ENCODE measurements at regions not wholly inside any gene's neighbourhood (a gene's known extent, or its start where the extent isn't known, plus 50 kb on each side); places are given as distances from the start of the nearest gene placed in this dataset.
"Not testable (repeated sequence)": the region's sequence is repeated elsewhere in the genome, so short reads cannot be mapped to it uniquely, and the experiment has no call there.

- TF ChIP-seq CTCF (IDR thresholded peaks at IDR 0.05; ENCODE audit: extremely low read depth, low read depth, low read length) = no peak
- no peaks in the 10 kb centered on the region for H3K4me1 ChIP-seq (ENCODE audit: insufficient read depth, low read length)
- H3K36me3 ChIP-seq (ENCODE audit: insufficient read depth, low read length) = no peaks in the 10 kb centered on the region
- no peak overlapping the region for H3K4me2 ChIP-seq (ENCODE audit: insufficient read depth, low read length)
- H4K20me1 ChIP-seq (ENCODE audit: insufficient read depth, low read length) = no peaks in the 10 kb centered on the region
- no peaks in the 10 kb centered on the region for H3K79me2 ChIP-seq (ENCODE audit: insufficient read depth, low read length)
- DNase-seq (ENCODE audit: insufficient read length, low spot score, missing footprints) = no peak
- H3K27ac ChIP-seq (ENCODE audit: low read depth, low read length) = no peak overlapping the region
- no peak overlapping the region for H2AFZ ChIP-seq (ENCODE audit: low read length)
- H3K4me3 ChIP-seq (ENCODE audit: insufficient read depth, low read length) = no peak overlapping the region
- no peaks in the 10 kb centered on the region for H3K27me3 ChIP-seq (ENCODE audit: insufficient read depth, low read length)
- H3K9me3 ChIP-seq (ENCODE audit: low read depth, low read length) = peaks cover 1% of the 10 kb centered on the region
Observed at GRCh38 chr4:160523231-160523630, 1420.4 kb downstream of the RAPGEF2 start.

- H3K27me3 ChIP-seq (ENCODE audit: insufficient read depth, low read length) = no peaks in the 10 kb centered on the region
- H3K4me3 ChIP-seq (ENCODE audit: insufficient read depth, low read length) = no peak overlapping the region
- H3K27ac ChIP-seq (ENCODE audit: low read depth, low read length) = no peak overlapping the region
- H3K4me2 ChIP-seq (ENCODE audit: insufficient read depth, low read length) = no peak overlapping the region
- no peaks in the 10 kb centered on the region for H3K4me1 ChIP-seq (ENCODE audit: insufficient read depth, low read length)
- no peak overlapping the region for H2AFZ ChIP-seq (ENCODE audit: low read length)
- H3K9me3 ChIP-seq (ENCODE audit: low read depth, low read length) = peaks cover 2% of the 10 kb centered on the region
- no peak for TF ChIP-seq CTCF (IDR thresholded peaks at IDR 0.05; ENCODE audit: extremely low read depth, low read depth, low read length)
- no peaks in the 10 kb centered on the region for H3K79me2 ChIP-seq (ENCODE audit: insufficient read depth, low read length)
- no peak for DNase-seq (ENCODE audit: insufficient read length, low spot score, missing footprints)
- H3K36me3 ChIP-seq (ENCODE audit: insufficient read depth, low read length) = no peaks in the 10 kb centered on the region
- H4K20me1 ChIP-seq (ENCODE audit: insufficient read depth, low read length) = no peaks in the 10 kb centered on the region
Observed at GRCh38 chr4:160537681-160538080, 1434.8 kb downstream of the RAPGEF2 start.

GRCh38 chr4:160546201-160546600, 1443.3 kb downstream of the RAPGEF2 start:
- no peak for DNase-seq (ENCODE audit: insufficient read length, low spot score, missing footprints)
- Histone ChIP-seq H3K4me3 (ENCODE audit: insufficient read depth, low read length) (no peak overlapping the region), H4K20me1 (ENCODE audit: insufficient read depth, low read length) (no peaks in the 10 kb centered on the region), H3K27ac (ENCODE audit: low read depth, low read length) (no peak overlapping the region), H3K4me1 (ENCODE audit: insufficient read depth, low read length) (no peaks in the 10 kb centered on the region), H3K79me2 (ENCODE audit: insufficient read depth, low read length) (no peaks in the 10 kb centered on the region), H2AFZ (ENCODE audit: low read length) (no peak overlapping the region), H3K36me3 (ENCODE audit: insufficient read depth, low read length) (no peaks in the 10 kb centered on the region), H3K9me3 (ENCODE audit: low read depth, low read length) (no peaks in the 10 kb centered on the region), H3K27me3 (ENCODE audit: insufficient read depth, low read length) (no peaks in the 10 kb centered on the region), H3K4me2 (ENCODE audit: insufficient read depth, low read length) (no peak overlapping the region)
- no peak for TF ChIP-seq CTCF (IDR thresholded peaks at IDR 0.05; ENCODE audit: extremely low read depth, low read depth, low read length)

- not testable (repeated sequence) for H3K4me3 ChIP-seq (ENCODE audit: insufficient read depth, low read length); DNase-seq (ENCODE audit: insufficient read length, low spot score, missing footprints); H3K79me2 ChIP-seq (ENCODE audit: insufficient read depth, low read length); H3K9me3 ChIP-seq (ENCODE audit: low read depth, low read length); H3K27me3 ChIP-seq (ENCODE audit: insufficient read depth, low read length); H3K36me3 ChIP-seq (ENCODE audit: insufficient read depth, low read length); H3K4me1 ChIP-seq (ENCODE audit: insufficient read depth, low read length); H4K20me1 ChIP-seq (ENCODE audit: insufficient read depth, low read length); H2AFZ ChIP-seq (ENCODE audit: low read length); H3K4me2 ChIP-seq (ENCODE audit: insufficient read depth, low read length); H3K27ac ChIP-seq (ENCODE audit: low read depth, low read length)
Observed at GRCh38 chr4:160549951-160550519, 1447.2 kb downstream of the RAPGEF2 start.
